ENCODE measurements at regions not wholly inside any gene's neighbourhood (a gene's known extent, or its start where the extent isn't known, plus 50 kb on each side); places are given as distances from the start of the nearest gene placed in this dataset.

DNA sequence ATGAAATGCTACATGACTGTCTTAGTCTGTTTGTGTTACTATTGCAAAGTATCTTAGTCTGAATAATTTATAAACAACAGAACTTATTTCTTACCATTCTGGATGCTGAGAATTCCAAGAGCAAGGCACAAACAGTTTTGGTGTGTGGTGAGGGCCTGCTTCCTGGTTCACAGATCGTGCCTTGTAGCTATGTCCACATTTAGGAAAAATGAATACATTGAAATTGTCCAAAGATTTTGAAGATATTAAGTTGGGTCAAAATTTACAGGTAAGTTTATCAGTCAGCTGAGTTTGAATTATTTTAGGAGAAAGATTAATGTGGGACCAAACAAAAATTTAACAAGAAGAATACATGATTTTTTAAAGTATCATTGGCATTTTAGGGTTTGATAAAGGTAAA, 293.5 kb downstream of the LTN1 start:
- TF ChIP-seq, protein P1, sequence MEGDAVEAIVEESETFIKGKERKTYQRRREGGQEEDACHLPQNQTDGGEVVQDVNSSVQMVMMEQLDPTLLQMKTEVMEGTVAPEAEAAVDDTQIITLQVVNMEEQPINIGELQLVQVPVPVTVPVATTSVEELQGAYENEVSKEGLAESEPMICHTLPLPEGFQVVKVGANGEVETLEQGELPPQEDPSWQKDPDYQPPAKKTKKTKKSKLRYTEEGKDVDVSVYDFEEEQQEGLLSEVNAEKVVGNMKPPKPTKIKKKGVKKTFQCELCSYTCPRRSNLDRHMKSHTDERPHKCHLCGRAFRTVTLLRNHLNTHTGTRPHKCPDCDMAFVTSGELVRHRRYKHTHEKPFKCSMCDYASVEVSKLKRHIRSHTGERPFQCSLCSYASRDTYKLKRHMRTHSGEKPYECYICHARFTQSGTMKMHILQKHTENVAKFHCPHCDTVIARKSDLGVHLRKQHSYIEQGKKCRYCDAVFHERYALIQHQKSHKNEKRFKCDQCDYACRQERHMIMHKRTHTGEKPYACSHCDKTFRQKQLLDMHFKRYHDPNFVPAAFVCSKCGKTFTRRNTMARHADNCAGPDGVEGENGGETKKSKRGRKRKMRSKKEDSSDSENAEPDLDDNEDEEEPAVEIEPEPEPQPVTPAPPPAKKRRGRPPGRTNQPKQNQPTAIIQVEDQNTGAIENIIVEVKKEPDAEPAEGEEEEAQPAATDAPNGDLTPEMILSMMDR (IDR thresholded peaks at IDR 0.05): no peak
- no peak for TF ChIP-seq POLR2A (IDR thresholded peaks at IDR 0.05)
- no peak for ATAC-seq
- intact Hi-C loops (cut with DNase I): no loop called here

DNA sequence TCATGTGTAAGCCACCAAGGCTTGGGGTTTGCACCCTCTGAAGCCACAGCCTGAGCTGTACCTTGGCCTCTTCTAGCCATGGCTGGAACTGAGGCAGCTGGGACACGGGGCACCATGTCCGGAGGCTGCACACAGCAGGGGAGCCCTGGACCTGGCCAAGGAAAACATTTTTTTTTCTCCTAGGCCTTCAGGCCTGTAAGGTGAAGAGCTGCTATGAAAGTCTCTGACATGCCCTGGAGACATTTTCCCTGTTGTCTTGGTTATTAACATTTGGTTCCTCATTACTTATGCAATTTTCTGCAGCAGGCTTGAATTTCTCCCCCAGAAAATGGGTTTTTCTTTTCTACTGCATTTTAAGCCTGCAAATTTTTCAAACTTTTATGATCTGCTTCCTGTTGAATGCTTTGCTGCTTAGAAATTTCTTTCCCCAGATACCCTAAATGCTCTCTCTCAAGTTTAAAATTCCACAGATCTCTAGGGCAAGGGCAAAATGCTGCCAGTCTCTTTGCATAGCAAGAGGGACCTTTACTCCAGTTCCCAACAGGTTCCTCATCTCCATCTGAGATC, 295.8 kb downstream of the LTN1 start:
- no peak for TF ChIP-seq POLR2A (IDR thresholded peaks at IDR 0.05)
- TF ChIP-seq, protein P1 (IDR thresholded peaks at IDR 0.05): no peak
- WGBS, 2 donors: 84 to 100% methylated on average over 2 of the region's 2 CpGs
- no peak overlapping the region for H3K27ac ChIP-seq
- intact Hi-C loops (cut with DNase I): no loop called here
- H3K27me3 ChIP-seq: no peaks in the 10 kb centered on the region
- DNase-seq: no peak
- H3K36me3 ChIP-seq (replicated peaks in 1 of 2; ENCODE audit: insufficient read depth in 1 of 2, low read depth in 2 of 2): no peaks in the 10 kb centered on the region
- H3K4me1 ChIP-seq: no peaks in the 10 kb centered on the region
- H3K9me3 ChIP-seq: no peaks in the 10 kb centered on the region
- no peak overlapping the region for H3K4me3 ChIP-seq
- ATAC-seq: no peak

More for the DNA sequence above, 293.5 kb downstream of the LTN1 start:
- Histone ChIP-seq H3K4me1 (no peaks in the 10 kb centered on the region), H3K36me3 (replicated peaks in 1 of 2; ENCODE audit: insufficient read depth in 1 of 2, low read depth in 2 of 2) (no peaks in the 10 kb centered on the region), H3K4me3 (no peak overlapping the region), H3K27me3 (no peaks in the 10 kb centered on the region), H3K27ac (no peak overlapping the region), H3K9me3 (no peaks in the 10 kb centered on the region)
- DNase-seq: no peak
- 42 to 75% methylated on average over 1 of the region's 1 CpG for WGBS, 2 donors

DNA sequence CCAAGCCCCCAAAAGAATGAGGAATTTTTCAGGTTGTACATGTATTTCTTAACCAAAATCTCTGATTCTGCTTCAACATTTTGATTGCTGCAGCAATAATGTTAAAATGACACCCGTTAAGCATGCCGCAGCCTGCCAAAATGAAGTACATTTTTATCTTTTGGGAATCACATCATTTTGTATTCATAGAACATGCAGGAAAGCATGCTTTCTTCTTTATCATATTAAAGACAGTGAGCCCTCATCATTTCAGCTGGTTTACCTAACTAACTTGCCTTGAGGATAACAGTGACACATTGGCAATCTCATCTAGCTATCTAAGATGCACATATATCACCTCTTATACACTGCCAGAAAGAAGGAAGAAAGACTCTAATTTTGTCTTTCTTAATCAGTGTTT, 299.2 kb downstream of the LTN1 start:
- 89 to 95% methylated on average over 2 of the region's 2 CpGs for WGBS, 2 donors
- TF ChIP-seq, protein P1 (IDR thresholded peaks at IDR 0.05): no peak
- no peak for TF ChIP-seq POLR2A (IDR thresholded peaks at IDR 0.05)
- H3K4me3 ChIP-seq: no peak overlapping the region

DNA sequence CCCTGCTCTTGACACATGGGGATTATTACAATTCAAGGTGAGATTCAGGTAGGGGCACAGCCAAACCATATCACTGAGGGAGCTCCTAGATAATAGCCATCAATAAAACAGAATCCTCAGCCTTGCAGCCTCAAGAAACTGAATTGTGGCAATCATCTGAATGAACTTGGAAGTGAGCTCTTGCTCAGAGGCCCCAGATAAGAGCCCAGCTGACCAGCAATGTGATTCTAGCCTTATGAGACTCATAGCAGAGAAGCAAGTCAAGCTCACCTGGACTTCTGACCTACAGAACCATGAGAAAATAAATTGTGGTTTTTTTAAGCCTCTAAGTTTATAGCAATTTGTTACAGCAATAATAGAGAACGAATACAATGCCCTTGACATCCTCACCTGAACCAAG, 302.5 kb downstream of the LTN1 start:
- 57 to 66% methylated on average over 1 of the region's 1 CpG for WGBS, 2 donors
- H3K27ac ChIP-seq: no peak overlapping the region
- no peaks in the 10 kb centered on the region for H3K4me1 ChIP-seq
- DNase-seq (no peak), ATAC-seq (no peak)
- no peaks in the 10 kb centered on the region for H3K9me3 ChIP-seq
- TF ChIP-seq POLR2A (IDR thresholded peaks at IDR 0.05): no peak
- TF ChIP-seq, protein P1 (IDR thresholded peaks at IDR 0.05): no peak
- no peak overlapping the region for H3K4me3 ChIP-seq
- H3K36me3 ChIP-seq (replicated peaks in 1 of 2; ENCODE audit: insufficient read depth in 1 of 2, low read depth in 2 of 2): no peaks in the 10 kb centered on the region
- intact Hi-C loops (cut with DNase I): no loop called here
- no peaks in the 10 kb centered on the region for H3K27me3 ChIP-seq

More for the DNA sequence above, 299.2 kb downstream of the LTN1 start:
- ATAC-seq (no peak), DNase-seq (no peak)
- no peak overlapping the region for H3K27ac ChIP-seq
- intact Hi-C loops (cut with DNase I): no loop called here
- H3K36me3 ChIP-seq (replicated peaks in 1 of 2; ENCODE audit: insufficient read depth in 1 of 2, low read depth in 2 of 2): no peaks in the 10 kb centered on the region
- no peaks in the 10 kb centered on the region for H3K27me3 ChIP-seq
- H3K4me1 ChIP-seq: no peaks in the 10 kb centered on the region
- no peaks in the 10 kb centered on the region for H3K9me3 ChIP-seq

DNA sequence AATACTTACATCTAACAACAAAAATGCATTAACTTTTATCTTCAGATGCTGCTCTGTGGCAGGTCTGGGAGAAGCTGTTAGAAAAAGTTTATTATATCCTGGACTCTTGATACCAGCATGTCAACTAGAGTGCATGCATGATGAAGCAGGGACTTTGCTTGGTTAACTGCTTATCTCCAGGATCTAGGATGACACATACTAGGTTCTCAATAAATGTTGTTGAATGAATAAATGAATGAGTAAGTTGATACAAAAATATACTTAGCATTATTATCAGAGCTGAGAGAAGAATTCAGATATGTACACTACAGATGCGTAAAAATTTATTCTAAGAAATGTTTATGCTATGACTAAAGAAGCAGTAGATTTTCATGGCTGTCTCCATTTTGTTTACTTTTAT, 304.3 kb downstream of the LTN1 start:
- no peaks in the 10 kb centered on the region for H3K4me1 ChIP-seq
- no peak overlapping the region for H3K4me3 ChIP-seq
- intact Hi-C loops (cut with DNase I): no loop called here
- DNase-seq: no peak
- WGBS, 2 donors: 98 to 100% methylated on average over 1 of the region's 1 CpG
- no peaks in the 10 kb centered on the region for H3K36me3 ChIP-seq (replicated peaks in 1 of 2; ENCODE audit: insufficient read depth in 1 of 2, low read depth in 2 of 2)
- TF ChIP-seq, protein P1 (IDR thresholded peaks at IDR 0.05): no peak
- TF ChIP-seq POLR2A (IDR thresholded peaks at IDR 0.05): no peak
- no peaks in the 10 kb centered on the region for H3K9me3 ChIP-seq
- no peak overlapping the region for H3K27ac ChIP-seq
- no peak for ATAC-seq
- no peaks in the 10 kb centered on the region for H3K27me3 ChIP-seq
